Muscle layer of colon (tissue), 2 donors: ENCODE measurements at regions not wholly inside any gene's neighbourhood (a gene's known extent, or its start where the extent isn't known, plus 50 kb on each side); places are given as distances from the start of the nearest gene placed in this dataset.

Source experiments
- H3K27ac ChIP-seq: one replicate; pipeline ENCODE4 v1.7.0; 2013; ENCODE audit warnings: low read depth, mild to moderate bottlenecking, low read length, moderate library complexity
- H3K27me3 ChIP-seq, 2 donors: one replicate each; pipeline ENCODE4 v1.7.0; 2013; ENCODE audit warnings: low read length in 2 of 2, mild to moderate bottlenecking in 2 of 2; ENCODE audit not compliant: insufficient read depth in 2 of 2, control insufficient read depth in 1 of 2
- H3K36me3 ChIP-seq: one replicate; pipeline ENCODE4 v1.7.0; 2013; ENCODE audit warnings: mild to moderate bottlenecking, low read length; ENCODE audit not compliant: insufficient read depth
- H3K4me1 ChIP-seq: one replicate; pipeline ENCODE4 v1.7.0; 2013; ENCODE audit warnings: mild to moderate bottlenecking, low read length; ENCODE audit not compliant: insufficient read depth
- H3K4me3 ChIP-seq, 2 donors: one replicate each; pipeline ENCODE4 v1.7.0; 2013; ENCODE audit warnings: low read length in 2 of 2, low read depth in 1 of 2, mild to moderate bottlenecking in 1 of 2, moderate library complexity in 1 of 2
- H3K9ac ChIP-seq: one replicate; pipeline ENCODE4 v1.7.0; 2013; ENCODE audit warnings: low read length
- H3K9me3 ChIP-seq: one replicate; pipeline ENCODE4 v1.7.0; 2013; ENCODE audit warnings: mild to moderate bottlenecking, low read length
- donor health status: abdominal sarcoma.
- donor health status: Adenocarcinoma of cecum.

GRCh38 chr9:96183751-96184150 is 118.2 kb downstream of the HSD17B3 start:
- H3K36me3 ChIP-seq = no peaks in the 10 kb centered on the region
- no peak overlapping the region for H3K27ac ChIP-seq
- no peak overlapping the region for H3K4me3 ChIP-seq
- H3K4me1 ChIP-seq = peaks cover 5% of the 10 kb centered on the region
- H3K27me3 ChIP-seq = no peaks in the 10 kb centered on the region
- H3K9ac ChIP-seq = no peak overlapping the region
- H3K9me3 ChIP-seq = peaks cover 8% of the 10 kb centered on the region

GRCh38 chr9:96178153-96178552 is 123.8 kb downstream of the HSD17B3 start:
- Histone ChIP-seq H3K4me3 (no peak overlapping the region), H3K9ac (no peak overlapping the region), H3K27me3 (no peaks in the 10 kb centered on the region), H3K4me1 (no peaks in the 10 kb centered on the region), H3K9me3 (no peaks in the 10 kb centered on the region), H3K36me3 (no peaks in the 10 kb centered on the region), H3K27ac (no peak overlapping the region)

- Histone ChIP-seq H3K27ac (no peak overlapping the region), H3K36me3 (no peaks in the 10 kb centered on the region), H3K27me3 (no peaks in the 10 kb centered on the region), H3K4me1 (no peaks in the 10 kb centered on the region), H3K9ac (no peak overlapping the region), H3K4me3 (no peak overlapping the region), H3K9me3 (no peaks in the 10 kb centered on the region)
These were observed 124.3 kb downstream of the HSD17B3 start for GRCh38 chr9:96177719-96178028.

GRCh38 chr9:96177005-96177718 is 124.8 kb downstream of the HSD17B3 start:
- Histone ChIP-seq H3K9ac (no peak overlapping the region), H3K9me3 (no peaks in the 10 kb centered on the region), H3K27me3 (no peaks in the 10 kb centered on the region), H3K27ac (no peak overlapping the region), H3K4me3 (no peak overlapping the region), H3K4me1 (no peaks in the 10 kb centered on the region), H3K36me3 (no peaks in the 10 kb centered on the region)

- no peaks in the 10 kb centered on the region for H3K9me3 ChIP-seq
These were observed 126.2 kb downstream of the HSD17B3 start for GRCh38 chr9:96175796-96176195.

GRCh38 chr9:96175001-96175400 is 127.0 kb downstream of the HSD17B3 start:
- Histone ChIP-seq H3K36me3 (no peaks in the 10 kb centered on the region), H3K4me1 (no peaks in the 10 kb centered on the region), H3K9ac (no peak overlapping the region), H3K4me3 (no peak overlapping the region), H3K27me3 (no peaks in the 10 kb centered on the region), H3K27ac (no peak overlapping the region), H3K9me3 (no peaks in the 10 kb centered on the region)

More at GRCh38 chr9:96175796-96176195, 126.2 kb downstream of the HSD17B3 start:
- no peaks in the 10 kb centered on the region for H3K36me3 ChIP-seq
- no peak overlapping the region for H3K4me3 ChIP-seq
- no peaks in the 10 kb centered on the region for H3K27me3 ChIP-seq
- H3K4me1 ChIP-seq = no peaks in the 10 kb centered on the region
- no peak overlapping the region for H3K9ac ChIP-seq
- H3K27ac ChIP-seq = no peak overlapping the region

GRCh38 chr9:96174371-96174770 is 127.6 kb downstream of the HSD17B3 start:
- H3K27ac ChIP-seq = no peak overlapping the region
- no peak overlapping the region for H3K4me3 ChIP-seq
- no peaks in the 10 kb centered on the region for H3K4me1 ChIP-seq
- H3K9ac ChIP-seq = no peak overlapping the region
- no peaks in the 10 kb centered on the region for H3K27me3 ChIP-seq
- no peaks in the 10 kb centered on the region for H3K36me3 ChIP-seq
- H3K9me3 ChIP-seq = no peaks in the 10 kb centered on the region

- Histone ChIP-seq H3K27ac (no peak overlapping the region), H3K27me3 (no peaks in the 10 kb centered on the region), H3K9me3 (no peaks in the 10 kb centered on the region), H3K36me3 (no peaks in the 10 kb centered on the region), H3K9ac (no peak overlapping the region), H3K4me1 (no peaks in the 10 kb centered on the region), H3K4me3 (no peak overlapping the region)
These were observed 128.3 kb downstream of the HSD17B3 start for GRCh38 chr9:96173640-96174039.

- Histone ChIP-seq H3K27ac (no peak overlapping the region), H3K4me3 (no peak overlapping the region), H3K36me3 (no peaks in the 10 kb centered on the region), H3K27me3 (no peaks in the 10 kb centered on the region), H3K9me3 (no peaks in the 10 kb centered on the region), H3K9ac (no peak overlapping the region), H3K4me1 (no peaks in the 10 kb centered on the region)
These were observed 129.2 kb downstream of the HSD17B3 start for GRCh38 chr9:96172797-96173196.

GRCh38 chr9:96171728-96172127 is 130.2 kb downstream of the HSD17B3 start:
- no peaks in the 10 kb centered on the region for H3K27me3 ChIP-seq
- no peaks in the 10 kb centered on the region for H3K9me3 ChIP-seq
- H3K9ac ChIP-seq = no peak overlapping the region
- no peaks in the 10 kb centered on the region for H3K36me3 ChIP-seq
- H3K4me3 ChIP-seq = no peak overlapping the region
- H3K27ac ChIP-seq = no peak overlapping the region
- no peaks in the 10 kb centered on the region for H3K4me1 ChIP-seq

- H3K4me3 ChIP-seq = no peak overlapping the region
- no peak overlapping the region for H3K27ac ChIP-seq
- H3K36me3 ChIP-seq = no peaks in the 10 kb centered on the region
- no peaks in the 10 kb centered on the region for H3K27me3 ChIP-seq
- H3K4me1 ChIP-seq = no peaks in the 10 kb centered on the region
- no peaks in the 10 kb centered on the region for H3K9me3 ChIP-seq
- H3K9ac ChIP-seq = no peak overlapping the region
These were observed 132.1 kb downstream of the HSD17B3 start for GRCh38 chr9:96169901-96170300.

GRCh38 chr9:96169484-96169883 is 132.5 kb downstream of the HSD17B3 start:
- Histone ChIP-seq H3K27ac (no peak overlapping the region), H3K4me1 (no peaks in the 10 kb centered on the region), H3K36me3 (no peaks in the 10 kb centered on the region), H3K27me3 (no peaks in the 10 kb centered on the region), H3K9me3 (no peaks in the 10 kb centered on the region), H3K4me3 (no peak overlapping the region), H3K9ac (no peak overlapping the region)
